ENCODE measurements at regions not wholly inside any gene's neighbourhood (a gene's known extent, or its start where the extent isn't known, plus 50 kb on each side); places are given as distances from the start of the nearest gene placed in this dataset.

DNA sequence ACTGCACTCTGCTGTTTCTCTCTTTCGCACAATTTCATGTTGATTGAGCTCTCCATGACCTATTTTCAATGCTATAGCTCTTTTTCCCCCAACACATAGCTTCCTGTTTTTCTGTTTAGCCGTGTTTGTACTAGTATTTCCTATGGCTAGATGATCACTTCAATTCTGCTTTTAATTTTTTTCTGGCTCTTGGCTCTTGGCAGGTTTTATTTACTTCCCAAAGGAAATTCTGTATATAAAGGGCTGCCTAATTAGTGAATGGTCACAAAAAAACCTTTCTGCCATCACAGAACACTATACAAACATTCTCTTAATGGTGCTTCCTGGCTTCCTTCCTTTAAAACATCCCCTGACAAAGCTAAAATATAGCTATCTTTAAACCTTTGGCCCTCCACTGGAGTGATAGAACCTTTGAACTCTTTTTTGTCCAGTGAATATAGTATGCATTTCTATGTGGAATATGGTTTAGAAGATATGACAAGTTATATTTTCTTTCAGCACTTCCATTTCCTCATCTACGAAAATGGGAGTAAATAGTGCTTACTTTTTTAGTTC is 88.2 kb downstream of the RASSF9 start:
- H3K9me3 Mint-ChIP-seq (ENCODE audit: low read depth, unreplicated experiment) = peaks cover 2% of the 10 kb centered on the region
- CTCF ChIA-PET = interaction anchor here (0.6 kb wide), 1 partner anchor 120 kb away, joined by 3 read pairs; no protein-coding TSS in a partner anchor
- no TSS peak for BruUV-seq (replicated peaks)

More for the DNA sequence above, 88.2 kb downstream of the RASSF9 start:
- Mint-ChIP-seq H3K27ac (ENCODE audit: unreplicated experiment) (no peak overlapping the region), H3K4me1 (ENCODE audit: low read depth, unreplicated experiment) (no peaks in the 10 kb centered on the region), H3K4me3 (ENCODE audit: low read depth, unreplicated experiment) (no peak overlapping the region), H3K36me3 (ENCODE audit: insufficient read depth, unreplicated experiment) (no peaks in the 10 kb centered on the region), H3K27me3 (ENCODE audit: unreplicated experiment) (no peaks in the 10 kb centered on the region)
- intact Hi-C loops (cut with micrococcal nuclease; ENCODE audit: unreplicated experiment) = no loop called here
- DNase-seq = no peak
- TF ChIP-seq, protein P1, sequence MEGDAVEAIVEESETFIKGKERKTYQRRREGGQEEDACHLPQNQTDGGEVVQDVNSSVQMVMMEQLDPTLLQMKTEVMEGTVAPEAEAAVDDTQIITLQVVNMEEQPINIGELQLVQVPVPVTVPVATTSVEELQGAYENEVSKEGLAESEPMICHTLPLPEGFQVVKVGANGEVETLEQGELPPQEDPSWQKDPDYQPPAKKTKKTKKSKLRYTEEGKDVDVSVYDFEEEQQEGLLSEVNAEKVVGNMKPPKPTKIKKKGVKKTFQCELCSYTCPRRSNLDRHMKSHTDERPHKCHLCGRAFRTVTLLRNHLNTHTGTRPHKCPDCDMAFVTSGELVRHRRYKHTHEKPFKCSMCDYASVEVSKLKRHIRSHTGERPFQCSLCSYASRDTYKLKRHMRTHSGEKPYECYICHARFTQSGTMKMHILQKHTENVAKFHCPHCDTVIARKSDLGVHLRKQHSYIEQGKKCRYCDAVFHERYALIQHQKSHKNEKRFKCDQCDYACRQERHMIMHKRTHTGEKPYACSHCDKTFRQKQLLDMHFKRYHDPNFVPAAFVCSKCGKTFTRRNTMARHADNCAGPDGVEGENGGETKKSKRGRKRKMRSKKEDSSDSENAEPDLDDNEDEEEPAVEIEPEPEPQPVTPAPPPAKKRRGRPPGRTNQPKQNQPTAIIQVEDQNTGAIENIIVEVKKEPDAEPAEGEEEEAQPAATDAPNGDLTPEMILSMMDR (IDR thresholded peaks at IDR 0.05; ENCODE audit: unreplicated experiment) = no peak

Data from Calu3 (cell line).